ENCODE measurements at regions not wholly inside any gene's neighbourhood (a gene's known extent, or its start where the extent isn't known, plus 50 kb on each side); places are given as distances from the start of the nearest gene placed in this dataset.

DNA sequence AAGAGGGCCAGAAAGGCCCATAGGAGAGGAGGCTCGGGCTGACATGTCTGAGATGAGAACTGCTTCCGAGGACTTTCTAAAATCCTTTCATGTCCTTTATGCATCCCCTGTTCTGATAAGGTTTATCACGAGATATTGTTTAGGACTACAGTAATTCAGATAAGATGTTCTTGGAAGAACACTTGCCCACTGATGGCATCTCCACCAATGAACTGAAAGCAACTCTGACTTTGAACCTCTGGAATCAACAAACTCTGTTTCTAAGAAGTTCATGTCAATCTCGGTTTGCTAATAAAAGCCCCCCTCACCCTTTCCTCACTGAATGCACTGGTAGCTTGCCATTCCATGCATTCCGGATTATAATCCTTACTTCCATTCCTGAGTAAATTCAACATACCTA is 90.9 kb downstream of the FGF9 start:
- TF ChIP-seq PBX3 (IDR thresholded peaks at IDR 0.05) (no peak), TEAD4 (IDR thresholded peaks at IDR 0.05; ENCODE audit: borderline replicate concordance, insufficient read depth) (no peak), GABPA (IDR thresholded peaks at IDR 0.05; ENCODE audit: low read depth) (no peak), RCOR1 (IDR thresholded peaks at IDR 0.05; ENCODE audit: low read length) (no peak), JUND (IDR thresholded peaks at IDR 0.05) (no peak), POLR2AphosphoS5 (IDR thresholded peaks at IDR 0.05; ENCODE audit: low read depth, low read length) (no peak), TAF1 (IDR thresholded peaks at IDR 0.05; ENCODE audit: borderline replicate concordance, low read depth, low read length) (no peak), YY1 (IDR thresholded peaks at IDR 0.05; ENCODE audit: low read depth) (no peak), EZH2phosphoT487 (IDR thresholded peaks at IDR 0.05; ENCODE audit: borderline replicate concordance, low read depth) (no peak), EP300 (IDR thresholded peaks at IDR 0.05; ENCODE audit: borderline replicate concordance in 1 of 2, low read depth in 1 of 2, low read length in 1 of 2) (no peak), FOXJ3 (CRISPR knock-in tag; IDR thresholded peaks at IDR 0.05) (no peak), CHD2 (IDR thresholded peaks at IDR 0.05; ENCODE audit: low read length, partially characterized antibody) (no peak), SIN3A (IDR thresholded peaks at IDR 0.05; ENCODE audit: borderline replicate concordance, low read depth, low read length) (no peak)
- TF ChIP-seq, protein P1, sequence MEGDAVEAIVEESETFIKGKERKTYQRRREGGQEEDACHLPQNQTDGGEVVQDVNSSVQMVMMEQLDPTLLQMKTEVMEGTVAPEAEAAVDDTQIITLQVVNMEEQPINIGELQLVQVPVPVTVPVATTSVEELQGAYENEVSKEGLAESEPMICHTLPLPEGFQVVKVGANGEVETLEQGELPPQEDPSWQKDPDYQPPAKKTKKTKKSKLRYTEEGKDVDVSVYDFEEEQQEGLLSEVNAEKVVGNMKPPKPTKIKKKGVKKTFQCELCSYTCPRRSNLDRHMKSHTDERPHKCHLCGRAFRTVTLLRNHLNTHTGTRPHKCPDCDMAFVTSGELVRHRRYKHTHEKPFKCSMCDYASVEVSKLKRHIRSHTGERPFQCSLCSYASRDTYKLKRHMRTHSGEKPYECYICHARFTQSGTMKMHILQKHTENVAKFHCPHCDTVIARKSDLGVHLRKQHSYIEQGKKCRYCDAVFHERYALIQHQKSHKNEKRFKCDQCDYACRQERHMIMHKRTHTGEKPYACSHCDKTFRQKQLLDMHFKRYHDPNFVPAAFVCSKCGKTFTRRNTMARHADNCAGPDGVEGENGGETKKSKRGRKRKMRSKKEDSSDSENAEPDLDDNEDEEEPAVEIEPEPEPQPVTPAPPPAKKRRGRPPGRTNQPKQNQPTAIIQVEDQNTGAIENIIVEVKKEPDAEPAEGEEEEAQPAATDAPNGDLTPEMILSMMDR (IDR thresholded peaks at IDR 0.05): no peak

Data from SK-N-SH (cell line).